ENCODE measurements at regions not wholly inside any gene's neighbourhood (a gene's known extent, or its start where the extent isn't known, plus 50 kb on each side); places are given as distances from the start of the nearest gene placed in this dataset.

DNA sequence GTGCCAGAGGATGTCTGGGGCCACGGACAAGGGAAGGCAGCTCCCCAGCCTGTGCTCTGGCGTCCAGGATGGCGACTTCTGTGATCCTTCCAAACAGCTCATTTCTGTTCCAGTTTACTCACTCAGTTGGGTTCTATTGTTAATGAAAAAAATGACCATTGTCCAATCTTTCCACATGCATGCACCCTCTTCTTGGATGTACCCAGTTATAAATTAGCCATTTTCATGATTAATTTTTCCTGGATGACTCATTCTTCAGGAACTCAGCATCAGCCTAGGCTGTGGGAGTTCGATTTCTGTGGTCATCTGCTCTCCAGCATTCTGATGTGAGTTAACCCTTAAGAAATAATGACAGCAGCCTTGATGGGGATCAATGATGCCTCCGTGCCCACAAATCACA is 926.8 kb downstream of the BCL11B start:
- TF ChIP-seq, protein P1, sequence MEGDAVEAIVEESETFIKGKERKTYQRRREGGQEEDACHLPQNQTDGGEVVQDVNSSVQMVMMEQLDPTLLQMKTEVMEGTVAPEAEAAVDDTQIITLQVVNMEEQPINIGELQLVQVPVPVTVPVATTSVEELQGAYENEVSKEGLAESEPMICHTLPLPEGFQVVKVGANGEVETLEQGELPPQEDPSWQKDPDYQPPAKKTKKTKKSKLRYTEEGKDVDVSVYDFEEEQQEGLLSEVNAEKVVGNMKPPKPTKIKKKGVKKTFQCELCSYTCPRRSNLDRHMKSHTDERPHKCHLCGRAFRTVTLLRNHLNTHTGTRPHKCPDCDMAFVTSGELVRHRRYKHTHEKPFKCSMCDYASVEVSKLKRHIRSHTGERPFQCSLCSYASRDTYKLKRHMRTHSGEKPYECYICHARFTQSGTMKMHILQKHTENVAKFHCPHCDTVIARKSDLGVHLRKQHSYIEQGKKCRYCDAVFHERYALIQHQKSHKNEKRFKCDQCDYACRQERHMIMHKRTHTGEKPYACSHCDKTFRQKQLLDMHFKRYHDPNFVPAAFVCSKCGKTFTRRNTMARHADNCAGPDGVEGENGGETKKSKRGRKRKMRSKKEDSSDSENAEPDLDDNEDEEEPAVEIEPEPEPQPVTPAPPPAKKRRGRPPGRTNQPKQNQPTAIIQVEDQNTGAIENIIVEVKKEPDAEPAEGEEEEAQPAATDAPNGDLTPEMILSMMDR (conservative IDR thresholded peaks at IDR 0.05; ENCODE audit: low read depth, low read length), result no peak
- peak; percentile 92 for DNase-seq (ENCODE audit: low read depth)
- H3K4me3 ChIP-seq (ENCODE audit: low read depth, low read length), result no peak overlapping the region

DNA sequence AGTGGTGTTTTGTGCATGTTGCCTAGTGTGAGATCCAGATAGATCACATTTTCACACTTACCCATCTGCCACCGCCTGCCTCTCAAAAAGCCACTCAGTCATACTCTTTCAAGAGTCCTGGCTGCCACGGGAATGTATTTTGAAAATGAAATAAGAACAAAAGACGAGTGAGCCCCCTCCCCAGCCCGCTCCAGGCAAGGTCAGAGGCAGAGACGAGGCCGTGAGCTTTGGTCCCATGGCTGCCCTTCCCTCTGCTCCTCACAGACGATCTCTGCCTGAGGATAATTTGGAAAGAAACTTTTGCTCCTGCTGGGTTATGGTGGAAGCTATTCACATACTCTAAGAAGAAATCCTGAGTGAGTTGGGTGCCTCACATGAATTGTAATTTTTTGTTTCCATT is 924.3 kb downstream of the BCL11B start:
- H3K4me3 ChIP-seq (ENCODE audit: low read depth, low read length), result no peak overlapping the region
- TF ChIP-seq, protein P1 (conservative IDR thresholded peaks at IDR 0.05; ENCODE audit: low read depth, low read length), result no peak
- no peak for DNase-seq (ENCODE audit: low read depth)

DNA sequence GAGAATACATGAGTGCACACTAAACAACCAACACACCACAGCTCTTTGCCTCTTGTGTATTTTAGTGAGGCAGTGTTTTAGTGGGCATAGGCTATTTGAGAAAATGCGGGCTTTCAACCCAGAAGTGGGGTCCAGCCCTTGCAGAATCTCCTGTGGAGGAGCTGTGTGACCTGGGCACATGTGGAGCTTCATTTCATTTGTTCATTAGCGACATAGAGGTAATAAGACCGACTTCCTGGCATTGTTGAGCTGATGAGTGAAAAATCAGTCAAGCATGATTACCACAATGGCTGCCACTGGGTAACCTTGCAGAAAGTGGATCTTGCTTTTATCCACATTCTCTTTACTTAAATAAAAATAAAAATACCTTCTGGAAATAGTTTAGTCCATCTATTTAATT is 923.5 kb downstream of the BCL11B start:
- H3K4me3 ChIP-seq (ENCODE audit: low read depth, low read length), result no peak overlapping the region
- no peak for DNase-seq (ENCODE audit: low read depth)
- TF ChIP-seq, protein P1 (conservative IDR thresholded peaks at IDR 0.05; ENCODE audit: low read depth, low read length), result no peak

DNA sequence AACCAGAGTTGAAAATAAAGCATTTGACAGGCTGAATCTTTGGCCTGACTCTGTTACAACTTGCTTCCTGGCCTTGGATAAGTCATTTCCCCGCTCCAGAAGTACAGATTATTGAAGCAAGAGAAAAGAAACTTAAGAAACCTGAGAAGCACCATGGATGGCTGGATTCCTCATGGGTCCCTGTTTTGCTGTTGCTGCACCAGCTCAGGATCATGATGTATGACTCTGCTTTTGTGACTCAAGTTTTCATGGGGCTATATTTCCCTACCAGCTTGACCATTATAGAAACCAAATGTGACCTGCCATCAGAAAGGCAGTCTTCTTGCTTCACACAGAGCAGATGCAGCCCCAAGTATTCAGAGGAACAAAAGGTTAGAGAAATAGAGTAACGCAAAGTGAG is 921.8 kb downstream of the BCL11B start:
- no peak overlapping the region for H3K4me3 ChIP-seq (ENCODE audit: low read depth, low read length)
- DNase-seq (ENCODE audit: low read depth), result peak; percentile 9
- TF ChIP-seq, protein P1 (conservative IDR thresholded peaks at IDR 0.05; ENCODE audit: low read depth, low read length), result no peak

DNA sequence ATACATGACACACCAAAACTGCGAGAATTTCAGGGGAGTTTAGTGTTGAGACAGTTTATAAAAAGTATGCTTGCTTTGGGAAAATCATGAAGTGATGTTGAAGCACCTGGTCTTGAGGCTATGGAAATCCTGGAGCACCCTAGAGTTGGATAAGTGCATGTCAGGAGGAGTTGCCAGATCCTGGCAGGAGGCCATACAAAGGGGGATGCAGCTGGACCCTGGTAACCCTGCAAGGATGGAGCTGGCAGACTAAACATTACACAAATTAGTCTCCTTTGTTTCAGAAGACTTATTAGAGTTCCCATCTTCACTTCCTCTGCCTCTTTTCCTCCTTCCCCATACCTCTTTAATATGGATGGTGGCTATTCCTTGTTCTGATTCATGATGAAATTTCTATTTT is 907.0 kb downstream of the BCL11B start:
- no peak overlapping the region for H3K4me3 ChIP-seq (ENCODE audit: low read depth, low read length)
- no peak for DNase-seq (ENCODE audit: low read depth)
- TF ChIP-seq, protein P1 (conservative IDR thresholded peaks at IDR 0.05; ENCODE audit: low read depth, low read length), result no peak

DNA sequence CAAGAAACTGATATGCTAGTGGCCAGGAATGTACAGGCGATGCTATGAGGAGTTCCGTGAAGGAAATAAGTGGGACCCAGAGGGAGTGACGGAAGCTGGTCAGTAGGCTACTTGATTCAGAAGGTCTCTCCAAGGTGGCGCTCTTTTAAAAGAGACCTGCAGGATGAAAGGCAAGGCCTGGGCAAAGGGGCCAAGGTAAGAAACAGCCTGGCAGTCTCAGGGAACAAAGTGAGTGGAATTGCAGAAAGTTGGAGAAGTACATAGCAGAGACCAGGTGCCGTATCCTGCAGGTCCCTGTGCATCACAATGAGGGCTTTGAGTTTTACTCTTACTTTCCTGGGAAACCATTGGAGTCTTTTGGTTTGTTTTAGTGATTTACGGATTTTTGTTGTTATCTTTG is 905.6 kb downstream of the BCL11B start:
- DNase-seq (ENCODE audit: low read depth), result no peak
- no peak overlapping the region for H3K4me3 ChIP-seq (ENCODE audit: low read depth, low read length)
- TF ChIP-seq, protein P1 (conservative IDR thresholded peaks at IDR 0.05; ENCODE audit: low read depth, low read length), result no peak

DNA sequence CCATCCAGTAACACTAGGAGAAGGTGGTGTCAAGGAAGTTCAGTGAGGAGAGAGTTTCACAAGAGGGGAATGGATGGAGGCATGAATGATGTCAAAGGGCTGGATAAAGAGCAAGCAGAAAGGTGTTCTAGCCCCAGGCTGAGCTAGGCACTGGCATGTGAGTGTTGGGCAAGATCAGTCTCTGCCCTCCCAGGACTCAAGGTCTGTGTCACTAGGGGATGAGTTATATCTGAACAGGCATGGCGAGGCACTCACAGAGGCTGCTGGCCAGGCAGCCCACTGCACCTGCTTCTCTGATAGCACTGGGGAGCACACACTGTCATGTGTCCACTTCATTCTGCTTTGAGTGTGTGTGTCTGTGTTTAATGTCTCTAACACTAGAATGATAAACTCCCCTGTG is 903.8 kb downstream of the BCL11B start:
- H3K4me3 ChIP-seq (ENCODE audit: low read depth, low read length), result no peak overlapping the region
- TF ChIP-seq, protein P1 (conservative IDR thresholded peaks at IDR 0.05; ENCODE audit: low read depth, low read length), result no peak
- no peak for DNase-seq (ENCODE audit: low read depth)

All from epithelial cell of proximal tubule (primary cell).